PC-9 (cell line): ENCODE measurements at regions not wholly inside any gene's neighbourhood (a gene's known extent, or its start where the extent isn't known, plus 50 kb on each side); places are given as distances from the start of the nearest gene placed in this dataset.

Experiments used
- BruUV-seq: library from RNA; stranded (reverse); fragments of 400-500 nt; replicated peaks from 2 replicates; lab custom pipeline; 2021; lab: Mats Ljungman, UMichigan
- CTCF ChIA-PET: fragments of 300-600 bp; sonication (Branson Sonifier 250); formaldehyde crosslinking; loops from one replicate; lab custom pipeline; 2022; ENCODE audit warnings: antibody characterized with exemption; lab: Charles Lee
- POLR2A ChIA-PET: fragments of 300-600 bp; sonication (Branson Sonifier 250); formaldehyde crosslinking; loops from one replicate; lab custom pipeline; 2022; ENCODE audit warnings: antibody characterized with exemption; ENCODE audit not compliant: unreplicated experiment; lab: Charles Lee
- DNase-seq, 2 experiments: peaks; one replicate each; pipeline versions ENCODE4 v3.0.0 to v3.0.0-alpha.2; 2015 to 2022; ENCODE audit warnings: mixed read lengths in 1 of 2
- H2AFZ ChIP-seq: fragments of 200-600 bp; sonication (generic); 2 replicates; pipeline ENCODE4 v1.8.1; 2017; ENCODE audit warnings: antibody characterized with exemption
- H3F3A ChIP-seq: fragments of 200-600 bp; sonication (generic); 2 replicates; pipeline ENCODE4 v1.8.1; 2017; ENCODE audit warnings: antibody characterized with exemption, mild to moderate bottlenecking, low read depth; ENCODE audit not compliant: insufficient read depth
- H3K27ac ChIP-seq: fragments of 200-600 bp; sonication (generic); 2 replicates; pipeline ENCODE4 v1.6.1; 2016; ENCODE audit warnings: mixed run types
- H3K27me3 ChIP-seq: fragments of 200-600 bp; sonication (generic); 2 replicates; pipeline ENCODE4 v1.6.1; 2016; ENCODE audit warnings: low read depth, mixed run types; ENCODE audit not compliant: insufficient read depth
- H3K36me3 ChIP-seq: fragments of 200-600 bp; sonication (generic); 2 replicates; pipeline ENCODE4 v1.6.1; 2016; ENCODE audit warnings: low read depth, mixed run types
- H3K4me1 ChIP-seq: fragments of 200-600 bp; sonication (generic); replicated peaks from 2 replicates; pipeline ENCODE4 v1.6.1; 2016; ENCODE audit warnings: mixed run types; ENCODE audit not compliant: insufficient read depth
- H3K4me2 ChIP-seq: fragments of 200-600 bp; sonication (generic); 2 replicates; pipeline ENCODE4 v1.6.1; 2017; ENCODE audit warnings: mixed run types
- H3K4me3 ChIP-seq: fragments of 200-600 bp; sonication (generic); 2 replicates; pipeline ENCODE4 v1.6.1; 2016; ENCODE audit warnings: mixed run types
- H3K79me2 ChIP-seq: fragments of 200-600 bp; sonication (generic); 2 replicates; pipeline ENCODE4 v1.6.1; 2017; ENCODE audit warnings: low read depth, mixed run types
- H3K9me2 ChIP-seq: fragments of 200-600 bp; sonication (generic); 2 replicates; pipeline ENCODE4 v1.8.1; 2017; ENCODE audit warnings: mild to moderate bottlenecking; ENCODE audit not compliant: insufficient read depth
- H3K9me3 ChIP-seq: fragments of 200-600 bp; sonication (generic); 2 replicates; pipeline ENCODE4 v1.8.1; 2016; ENCODE audit warnings: low read depth; ENCODE audit not compliant: insufficient read depth
- H4K20me1 ChIP-seq: fragments of 200-600 bp; sonication (generic); 2 replicates; pipeline ENCODE4 v1.8.1; 2017; ENCODE audit not compliant: insufficient read depth
- EZH2 ChIP-seq: fragments of 200-600 bp; sonication (generic); IDR thresholded peaks from 2 replicates; pipeline ENCODE4 v1.8.0; 2017; ENCODE audit warnings: antibody characterized with exemption, low read depth
- intact Hi-C: fragments of 100-400 bp; cut with micrococcal nuclease; formaldehyde crosslinking; loops from one replicate; pipeline ENCODE4 v1.10.0; 2022; ENCODE audit not compliant: unreplicated experiment
- TF ChIP-seq, protein P1 (sequence below): fragments of 200-600 bp; sonication (generic); conservative IDR thresholded peaks from 2 replicates; pipeline ENCODE4 v1.6.1; 2017; ENCODE audit warnings: mixed run types, antibody characterized with exemption, mild to moderate bottlenecking, moderate library complexity

- H3K4me1 ChIP-seq: no peaks in the 10 kb centered on the region
- H4K20me1 ChIP-seq: no peaks in the 10 kb centered on the region
- H3K27me3 ChIP-seq: peaks cover 5% of the 10 kb centered on the region; the same call in 1 of the 2 replicates
- CTCF ChIA-PET: no interaction called here
- no peaks in the 10 kb centered on the region for H3K9me2 ChIP-seq
- BruUV-seq: no TSS peak
- no peaks in the 10 kb centered on the region for H3F3A ChIP-seq
- TF ChIP-seq, protein P1, sequence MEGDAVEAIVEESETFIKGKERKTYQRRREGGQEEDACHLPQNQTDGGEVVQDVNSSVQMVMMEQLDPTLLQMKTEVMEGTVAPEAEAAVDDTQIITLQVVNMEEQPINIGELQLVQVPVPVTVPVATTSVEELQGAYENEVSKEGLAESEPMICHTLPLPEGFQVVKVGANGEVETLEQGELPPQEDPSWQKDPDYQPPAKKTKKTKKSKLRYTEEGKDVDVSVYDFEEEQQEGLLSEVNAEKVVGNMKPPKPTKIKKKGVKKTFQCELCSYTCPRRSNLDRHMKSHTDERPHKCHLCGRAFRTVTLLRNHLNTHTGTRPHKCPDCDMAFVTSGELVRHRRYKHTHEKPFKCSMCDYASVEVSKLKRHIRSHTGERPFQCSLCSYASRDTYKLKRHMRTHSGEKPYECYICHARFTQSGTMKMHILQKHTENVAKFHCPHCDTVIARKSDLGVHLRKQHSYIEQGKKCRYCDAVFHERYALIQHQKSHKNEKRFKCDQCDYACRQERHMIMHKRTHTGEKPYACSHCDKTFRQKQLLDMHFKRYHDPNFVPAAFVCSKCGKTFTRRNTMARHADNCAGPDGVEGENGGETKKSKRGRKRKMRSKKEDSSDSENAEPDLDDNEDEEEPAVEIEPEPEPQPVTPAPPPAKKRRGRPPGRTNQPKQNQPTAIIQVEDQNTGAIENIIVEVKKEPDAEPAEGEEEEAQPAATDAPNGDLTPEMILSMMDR: no peak
- TF ChIP-seq EZH2: no peak
- no peak for DNase-seq
- H3K4me3 ChIP-seq: no peak overlapping the region
- H3K4me2 ChIP-seq: no peak overlapping the region
- H2AFZ ChIP-seq: no peak overlapping the region
- intact Hi-C loops: no loop called here
- H3K79me2 ChIP-seq: no peaks in the 10 kb centered on the region
- POLR2A ChIA-PET: no interaction called here
- H3K9me3 ChIP-seq: no peaks in the 10 kb centered on the region
- no peaks in the 10 kb centered on the region for H3K36me3 ChIP-seq
- H3K27ac ChIP-seq: no peak overlapping the region
Observed at GRCh38 chr10:2306081-2306480, 568.8 kb upstream of the ADARB2 start.

DNA sequence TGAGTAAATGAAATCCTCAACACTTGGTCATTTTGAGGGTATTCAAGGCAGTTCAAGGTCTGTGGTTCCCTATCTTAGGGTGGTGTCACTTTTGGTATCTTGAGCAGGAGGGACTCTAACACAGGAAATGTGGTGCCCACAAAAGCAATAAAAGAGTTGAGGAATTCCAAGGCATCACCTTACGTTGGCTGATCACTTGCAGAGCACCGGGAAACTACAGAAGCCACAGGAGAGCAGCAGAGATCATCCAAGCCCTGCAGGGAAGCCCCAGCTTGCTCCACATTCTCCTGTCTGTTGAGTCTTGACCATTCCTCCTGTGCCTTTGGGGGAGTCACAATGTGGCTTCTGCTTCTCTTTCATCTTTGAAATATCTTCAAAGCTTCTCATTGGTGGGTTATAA is 565.8 kb upstream of the ADARB2 start:
- DNase-seq: no peak
- ChIA-PET CTCF (no interaction called here), POLR2A (no interaction called here)
- intact Hi-C loops: no loop called here
- Histone ChIP-seq H3K36me3 (no peaks in the 10 kb centered on the region), H3F3A (no peaks in the 10 kb centered on the region), H3K9me2 (no peaks in the 10 kb centered on the region), H3K27me3 (peaks cover 5% of the 10 kb centered on the region; the same call in 1 of the 2 replicates), H2AFZ (no peak overlapping the region), H3K4me3 (no peak overlapping the region), H3K4me2 (no peak overlapping the region), H3K79me2 (no peaks in the 10 kb centered on the region), H3K9me3 (no peaks in the 10 kb centered on the region), H3K27ac (no peak overlapping the region), H3K4me1 (no peaks in the 10 kb centered on the region), H4K20me1 (no peaks in the 10 kb centered on the region)
- no TSS peak for BruUV-seq
- TF ChIP-seq, protein P1: no peak
- TF ChIP-seq EZH2: no peak

DNA sequence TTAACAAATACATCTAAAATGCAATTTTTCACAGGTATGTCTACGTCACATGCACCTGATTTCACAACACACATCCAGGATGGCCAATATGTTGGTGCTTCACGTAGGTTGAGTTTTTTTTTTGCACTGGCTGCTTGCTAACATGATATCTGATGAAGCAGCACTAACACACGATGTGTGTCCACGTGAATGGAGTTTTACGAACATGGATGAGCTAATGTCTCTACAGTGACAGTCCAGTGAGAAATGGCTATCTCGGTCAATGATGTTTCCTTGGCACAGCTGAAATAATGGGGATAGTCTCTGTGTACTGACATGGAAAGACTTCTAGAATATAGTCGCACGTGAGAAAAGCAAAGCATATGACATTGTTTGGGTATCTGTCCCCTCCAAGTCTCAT is 563.9 kb upstream of the ADARB2 start:
- Histone ChIP-seq H4K20me1 (no peaks in the 10 kb centered on the region), H3K27me3 (peaks cover 5% of the 10 kb centered on the region; the same call in 1 of the 2 replicates), H3K4me3 (no peak overlapping the region), H3K9me3 (no peaks in the 10 kb centered on the region), H3K79me2 (no peaks in the 10 kb centered on the region), H2AFZ (no peak overlapping the region), H3F3A (no peaks in the 10 kb centered on the region), H3K27ac (no peak overlapping the region), H3K4me1 (no peaks in the 10 kb centered on the region), H3K4me2 (no peak overlapping the region), H3K36me3 (no peaks in the 10 kb centered on the region), H3K9me2 (no peaks in the 10 kb centered on the region)
- BruUV-seq: no TSS peak
- CTCF ChIA-PET: no interaction called here
- TF ChIP-seq EZH2: no peak
- TF ChIP-seq, protein P1: no peak
- DNase-seq: no peak
- intact Hi-C loops: no loop called here
- POLR2A ChIA-PET: no interaction called here
